DMS79 treated with DMSO at 0.1 percent for 48 hours (cell line): ENCODE measurements at regions not wholly inside any gene's neighbourhood (a gene's known extent, or its start where the extent isn't known, plus 50 kb on each side); places are given as distances from the start of the nearest gene placed in this dataset.
"Not testable (repeated sequence)": the region's sequence is repeated elsewhere in the genome, so short reads cannot be mapped to it uniquely, and the experiment has no call there.

Experiments
- DNase-seq: peaks from one replicate; lab custom pipeline; 2025; lab: John Stamatoyannopoulos, UW

- DNase-seq = peak; percentile 55
These were observed 71.5 kb upstream of the DAAM1 start for GRCh38 chr14:59116984-59117415.

- peak; percentile 55 for DNase-seq
These were observed 70.5 kb upstream of the DAAM1 start for GRCh38 chr14:59117754-59118528.

GRCh38 chr14:59120921-59121320 is 67.5 kb upstream of the DAAM1 start:
- no peak for DNase-seq

GRCh38 chr14:59123531-59123930 is 64.9 kb upstream of the DAAM1 start:
- DNase-seq = no peak

- peak; percentile 79 for DNase-seq
These were observed 64.5 kb upstream of the DAAM1 start for GRCh38 chr14:59123975-59124374.

- DNase-seq = no peak
These were observed 63.3 kb upstream of the DAAM1 start for GRCh38 chr14:59125156-59125555.

- DNase-seq = peak; percentile 92
These were observed 61.6 kb upstream of the DAAM1 start for GRCh38 chr14:59126714-59127436.

- no peak for DNase-seq
These were observed 61.1 kb upstream of the DAAM1 start for GRCh38 chr14:59127437-59127732.

- no peak for DNase-seq
These were observed 58.0 kb upstream of the DAAM1 start for GRCh38 chr14:59130462-59130861.

- no peak for DNase-seq
These were observed 56.3 kb upstream of the DAAM1 start for GRCh38 chr14:59131938-59132795.

GRCh38 chr14:59132796-59133494 is 55.5 kb upstream of the DAAM1 start:
- no peak for DNase-seq

GRCh38 chr14:59133709-59134108 is 54.8 kb upstream of the DAAM1 start:
- DNase-seq = no peak

- no peak for DNase-seq
These were observed 54.2 kb upstream of the DAAM1 start for GRCh38 chr14:59134307-59134706.

GRCh38 chr14:59137256-59137655 is 51.2 kb upstream of the DAAM1 start:
- no peak for DNase-seq

- not testable (repeated sequence) for DNase-seq
These were observed 49.9 kb upstream of the DAAM1 start for GRCh38 chr14:59138576-59138975.
